GM21447 (cell line): ENCODE measurements at regions not wholly inside any gene's neighbourhood (a gene's known extent, or its start where the extent isn't known, plus 50 kb on each side); places are given as distances from the start of the nearest gene placed in this dataset.

Experiments
- ATAC-seq: cut with Tn5 transposase; IDR thresholded peaks from one replicate; pipeline ENCODE4 v1.9.1; 2021; ENCODE audit not compliant: unreplicated experiment

DNA sequence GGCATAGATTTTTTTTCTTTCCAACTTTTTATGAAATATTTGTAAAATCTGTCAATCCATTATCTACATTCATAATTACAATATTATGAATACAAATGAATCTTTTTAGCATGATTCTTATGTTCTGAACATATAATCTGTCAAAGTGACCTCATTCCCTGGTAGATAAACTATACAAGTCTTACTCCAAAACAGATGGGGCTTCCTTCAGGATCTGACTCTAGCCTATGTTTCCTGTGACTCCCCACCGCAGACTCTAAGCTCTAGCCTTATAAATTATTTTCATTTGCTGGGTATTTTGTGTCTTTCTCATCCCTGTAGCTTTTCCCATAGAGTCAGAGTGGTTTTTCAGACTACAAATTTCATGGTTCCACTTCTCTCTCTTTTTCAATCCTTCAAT is 202.1 kb upstream of the KITLG start:
- ATAC-seq, result no peak

DNA sequence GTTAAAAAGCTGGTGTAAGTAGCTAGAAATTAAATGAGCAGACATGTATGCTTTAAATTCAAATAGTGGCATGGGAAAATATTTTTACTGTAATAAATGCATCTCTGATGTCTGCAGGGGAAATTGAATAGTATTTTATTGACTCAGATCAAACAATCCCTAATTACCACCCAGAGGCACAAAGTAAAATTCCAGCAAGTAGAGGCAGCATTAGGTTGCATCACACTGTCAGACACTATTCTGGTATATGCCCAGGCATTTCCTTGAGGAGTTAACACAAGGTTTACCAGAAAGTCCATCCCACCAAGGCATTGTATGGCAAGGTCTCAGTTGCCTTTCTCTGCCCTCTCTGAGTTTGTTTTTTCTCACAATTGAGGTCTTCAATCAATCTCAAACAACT is 201.6 kb upstream of the KITLG start:
- ATAC-seq, result no peak

DNA sequence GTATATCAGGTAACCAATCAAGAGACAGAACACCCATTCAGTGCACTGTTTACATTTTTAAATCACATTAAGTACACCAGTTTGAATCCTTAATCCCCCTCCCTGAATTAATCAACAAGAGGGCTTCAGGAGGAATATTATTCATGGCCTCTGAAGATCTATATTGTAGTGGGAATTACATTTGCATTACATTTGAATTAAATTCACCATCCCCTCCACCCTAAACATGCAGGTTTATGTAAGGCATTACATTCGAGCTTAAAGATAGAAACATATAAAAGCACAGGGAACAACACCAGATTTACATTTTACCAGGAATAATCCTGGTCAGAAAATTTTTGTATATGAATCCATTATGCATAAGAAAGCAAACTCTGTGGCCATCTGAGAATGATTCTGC is 197.8 kb upstream of the KITLG start:
- no peak for ATAC-seq

- ATAC-seq, result no peak
Observed at GRCh38 chr12:88775742-88776151, 195.5 kb upstream of the KITLG start.

DNA sequence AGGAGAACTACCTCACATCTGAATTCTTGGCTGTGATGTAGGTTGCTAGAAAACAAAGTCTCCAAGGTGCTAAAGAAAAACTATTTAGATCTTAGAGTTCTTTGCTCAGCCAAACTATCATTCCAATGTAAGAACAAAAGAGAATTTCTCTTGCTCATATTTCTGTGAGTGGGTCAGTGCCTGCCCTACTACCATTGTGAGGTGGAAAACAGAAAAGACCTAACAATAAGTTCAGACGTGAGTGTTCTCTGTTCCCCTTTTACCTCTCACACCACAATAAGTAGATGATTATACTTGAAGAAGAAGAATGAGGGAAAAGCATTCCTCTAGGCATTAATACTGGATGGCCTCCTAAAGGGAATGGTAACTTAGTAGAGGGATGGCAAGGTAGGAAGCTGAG is 187.4 kb upstream of the KITLG start:
- no peak for ATAC-seq

- ATAC-seq, result no peak
Observed at GRCh38 chr12:88764781-88765480, 184.7 kb upstream of the KITLG start.

- ATAC-seq, result no peak
Observed at GRCh38 chr12:88763536-88764100, 183.3 kb upstream of the KITLG start.

GRCh38 chr12:88758176-88758575 is 177.9 kb upstream of the KITLG start:
- ATAC-seq, result no peak

GRCh38 chr12:88756917-88757316 is 176.6 kb upstream of the KITLG start:
- no peak for ATAC-seq

GRCh38 chr12:88756153-88756552 is 175.9 kb upstream of the KITLG start:
- no peak for ATAC-seq

GRCh38 chr12:88753707-88754106 is 173.4 kb upstream of the KITLG start:
- ATAC-seq, result no peak

- no peak for ATAC-seq
Observed at GRCh38 chr12:88753066-88753465, 172.8 kb upstream of the KITLG start.

DNA sequence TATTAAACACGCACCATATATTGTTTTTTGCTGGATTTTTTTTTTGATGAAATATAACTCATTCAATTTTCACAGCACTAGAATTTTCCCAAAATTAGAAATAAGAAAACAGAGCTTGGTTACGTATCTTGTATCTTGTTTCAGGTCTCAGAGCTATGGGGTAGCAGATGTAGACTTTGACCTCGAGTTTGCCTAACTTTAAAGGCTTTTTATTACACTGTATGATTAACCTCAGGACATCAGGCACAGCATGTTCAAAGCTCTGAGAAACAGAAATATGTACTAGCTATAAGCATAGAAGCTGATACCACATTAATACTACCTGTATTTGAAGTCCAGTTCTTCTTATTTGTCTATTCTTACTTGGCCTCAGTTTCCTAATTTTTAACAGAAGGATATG is 171.9 kb upstream of the KITLG start:
- ATAC-seq, result no peak

DNA sequence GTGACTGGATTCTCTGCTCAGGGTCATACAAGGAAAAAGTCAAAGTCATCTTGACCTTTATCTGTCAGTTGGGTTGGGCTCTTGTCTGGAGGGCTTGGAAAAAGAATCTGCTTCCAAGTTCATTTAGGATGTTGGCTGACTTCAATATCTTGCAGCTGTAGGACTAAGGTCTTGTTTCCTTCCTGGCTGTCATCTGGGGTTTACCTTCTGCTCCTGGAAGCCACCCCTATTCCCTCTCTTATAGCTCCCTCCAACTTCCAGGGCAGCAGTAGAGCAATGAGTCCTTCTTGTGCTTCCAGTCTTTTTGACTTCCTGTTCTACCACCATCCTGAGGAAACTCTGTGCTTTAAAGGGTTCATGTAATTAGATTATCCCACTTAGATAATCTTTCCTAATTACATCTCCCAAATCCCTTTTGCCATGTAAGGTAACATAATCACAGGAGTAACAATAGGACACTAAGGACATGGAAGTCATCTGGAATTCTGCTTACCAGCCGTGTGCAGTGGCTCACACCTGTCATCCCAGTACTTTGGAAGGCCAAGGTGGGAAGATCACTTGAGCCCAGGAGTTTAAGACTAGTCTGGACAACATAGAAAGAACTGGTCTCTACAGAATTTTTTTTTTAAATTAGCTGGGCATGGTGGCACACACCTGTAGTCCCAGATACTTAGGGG is 170.7 kb upstream of the KITLG start:
- ATAC-seq, result no peak

DNA sequence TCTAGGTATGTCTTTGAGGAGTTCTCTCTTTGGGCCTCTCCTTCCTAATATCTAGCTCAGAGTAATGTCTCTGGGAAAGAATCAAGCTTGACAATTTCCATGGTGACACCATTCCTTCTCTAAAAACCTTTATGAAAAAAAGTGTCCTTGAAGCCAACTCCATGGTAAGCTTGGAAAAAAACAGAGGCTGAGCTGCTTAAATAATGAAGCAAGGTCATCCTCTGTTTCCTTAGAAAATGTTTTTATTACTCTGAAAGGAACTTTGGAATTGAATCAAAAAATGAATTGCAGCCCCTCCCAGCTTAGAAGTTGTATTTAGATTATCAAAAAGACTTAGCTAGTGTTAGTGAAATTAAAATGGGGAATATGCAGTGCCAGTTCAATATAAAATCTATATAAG is 166.1 kb upstream of the KITLG start:
- ATAC-seq, result no peak

DNA sequence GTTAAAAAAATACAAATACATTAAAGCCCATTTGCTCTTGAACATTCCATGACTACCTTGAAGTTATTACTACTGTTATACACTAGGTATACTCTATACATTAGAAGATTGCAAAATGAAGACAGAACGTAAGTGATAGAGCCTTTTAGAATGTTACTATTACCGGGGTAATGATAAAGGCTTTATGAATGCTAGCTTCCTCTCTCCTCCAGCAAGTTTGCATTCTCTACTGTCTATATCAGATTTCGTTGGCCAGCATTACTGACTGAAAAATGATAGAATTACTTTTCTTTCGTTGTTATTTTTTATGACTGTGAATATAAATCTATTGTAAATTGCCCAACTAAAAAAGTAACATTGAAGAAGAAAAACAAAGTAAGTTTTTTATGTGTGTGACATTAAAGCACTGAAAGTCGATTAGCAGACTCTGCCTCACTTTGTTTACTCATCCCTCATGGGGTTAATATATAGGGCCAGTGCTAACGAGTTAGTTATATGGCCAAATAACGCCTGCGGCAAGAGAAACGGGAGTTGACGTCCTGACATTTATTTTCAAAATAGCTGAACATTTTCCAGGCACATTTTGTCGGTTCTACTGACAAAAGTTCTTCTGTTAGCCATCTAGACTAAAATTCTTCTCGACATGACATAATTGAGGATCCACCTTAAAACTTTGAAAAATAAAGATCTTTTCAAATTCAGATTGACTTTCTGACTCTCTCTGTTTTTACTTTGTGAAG is 163.8 kb upstream of the KITLG start:
- no peak for ATAC-seq

- ATAC-seq, result no peak
Observed at GRCh38 chr12:88737838-88738472, 157.7 kb upstream of the KITLG start.

DNA sequence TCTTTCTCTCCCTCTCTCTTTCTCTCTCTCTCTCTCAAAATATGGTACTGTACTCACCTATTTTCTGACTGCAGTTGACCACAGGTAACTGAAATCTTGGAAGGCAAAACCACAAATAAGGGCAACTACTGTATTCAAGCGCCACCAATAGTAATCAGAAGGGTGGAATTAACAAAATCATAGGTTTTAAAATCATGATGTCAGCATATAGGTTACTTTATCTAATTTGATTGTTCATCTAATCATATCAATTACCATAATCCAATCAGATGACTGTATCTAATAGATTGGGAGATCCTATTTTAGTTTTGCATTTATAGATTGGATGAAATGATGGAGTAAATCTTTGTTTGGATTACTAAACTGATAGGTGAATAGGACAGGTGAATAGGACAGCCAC is 155.8 kb upstream of the KITLG start:
- no peak for ATAC-seq

- ATAC-seq, result no peak
Observed at GRCh38 chr12:88733008-88733407, 152.7 kb upstream of the KITLG start.

DNA sequence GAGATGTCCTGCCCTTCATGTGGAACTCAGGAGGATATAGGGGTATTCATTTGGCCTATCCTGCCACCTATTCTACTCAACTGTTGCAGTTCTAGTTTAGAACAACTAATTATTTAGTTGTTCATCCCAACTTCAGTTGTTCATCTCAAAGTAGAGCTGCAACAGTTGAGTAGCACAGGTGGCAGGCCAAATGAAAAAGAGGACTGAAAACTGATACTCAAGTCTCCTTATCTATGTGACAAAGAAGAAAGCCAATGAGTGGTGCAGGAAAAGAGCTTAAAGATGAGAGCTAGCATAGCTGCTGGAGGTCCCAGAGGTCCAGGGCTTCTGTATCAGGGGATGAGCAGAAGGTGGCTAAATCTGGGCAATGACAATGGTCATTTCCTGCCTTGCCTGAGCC is 148.9 kb upstream of the KITLG start:
- ATAC-seq, result no peak
